ENCODE measurements at regions not wholly inside any gene's neighbourhood (a gene's known extent, or its start where the extent isn't known, plus 50 kb on each side); places are given as distances from the start of the nearest gene placed in this dataset.

DNA sequence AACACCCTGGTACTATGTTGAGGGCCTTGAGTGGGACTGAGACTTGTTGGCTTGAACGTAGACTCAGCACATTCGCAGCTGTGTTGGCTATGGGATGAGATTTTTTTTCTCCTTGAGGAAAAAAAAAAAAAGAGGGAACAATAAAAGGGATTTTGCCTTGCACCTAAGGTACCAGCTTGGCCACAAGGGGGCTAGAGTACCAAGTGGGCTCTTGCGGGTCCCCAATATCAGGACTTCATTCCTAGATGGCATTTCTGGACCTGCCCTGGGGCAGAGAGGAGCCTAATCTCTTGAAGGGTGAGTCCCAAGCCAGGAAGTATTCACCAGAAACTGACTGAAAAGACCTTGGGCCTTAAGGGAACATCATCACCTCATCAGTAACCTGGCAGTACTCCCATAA lies 1083.6 kb upstream of the PHF14 start:
- no peak for TF ChIP-seq POLR2A (IDR thresholded peaks at IDR 0.05)
- TF ChIP-seq, protein P1, sequence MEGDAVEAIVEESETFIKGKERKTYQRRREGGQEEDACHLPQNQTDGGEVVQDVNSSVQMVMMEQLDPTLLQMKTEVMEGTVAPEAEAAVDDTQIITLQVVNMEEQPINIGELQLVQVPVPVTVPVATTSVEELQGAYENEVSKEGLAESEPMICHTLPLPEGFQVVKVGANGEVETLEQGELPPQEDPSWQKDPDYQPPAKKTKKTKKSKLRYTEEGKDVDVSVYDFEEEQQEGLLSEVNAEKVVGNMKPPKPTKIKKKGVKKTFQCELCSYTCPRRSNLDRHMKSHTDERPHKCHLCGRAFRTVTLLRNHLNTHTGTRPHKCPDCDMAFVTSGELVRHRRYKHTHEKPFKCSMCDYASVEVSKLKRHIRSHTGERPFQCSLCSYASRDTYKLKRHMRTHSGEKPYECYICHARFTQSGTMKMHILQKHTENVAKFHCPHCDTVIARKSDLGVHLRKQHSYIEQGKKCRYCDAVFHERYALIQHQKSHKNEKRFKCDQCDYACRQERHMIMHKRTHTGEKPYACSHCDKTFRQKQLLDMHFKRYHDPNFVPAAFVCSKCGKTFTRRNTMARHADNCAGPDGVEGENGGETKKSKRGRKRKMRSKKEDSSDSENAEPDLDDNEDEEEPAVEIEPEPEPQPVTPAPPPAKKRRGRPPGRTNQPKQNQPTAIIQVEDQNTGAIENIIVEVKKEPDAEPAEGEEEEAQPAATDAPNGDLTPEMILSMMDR (IDR thresholded peaks at IDR 0.05): no peak
